ENCODE measurements at regions not wholly inside any gene's neighbourhood (a gene's known extent, or its start where the extent isn't known, plus 50 kb on each side); places are given as distances from the start of the nearest gene placed in this dataset.

- no peaks in the 10 kb centered on the region for H3K27me3 ChIP-seq
- H3K4me3 ChIP-seq, result no peak overlapping the region
- H3K36me3 ChIP-seq, result no peaks in the 10 kb centered on the region
- no peaks in the 10 kb centered on the region for H3K4me1 ChIP-seq
- H3K27ac ChIP-seq, result no peak overlapping the region
- 57 to 96% methylated on average over 1 to 2 of the region's 2 CpGs for WGBS, 2 donors (ENCODE audit: low coverage in 1 of 2)
- no peak for TF ChIP-seq POLR2A (IDR thresholded peaks at IDR 0.05)
- no peak for TF ChIP-seq CTCF (IDR thresholded peaks at IDR 0.05)
- TF ChIP-seq EP300 (IDR thresholded peaks at IDR 0.05), result no peak
- TF ChIP-seq POLR2AphosphoS5 (IDR thresholded peaks at IDR 0.05), result no peak
- no peaks in the 10 kb centered on the region for H3K9me3 ChIP-seq
- ATAC-seq, result no peak
These were observed 180.5 kb upstream of the ZNF462 start for GRCh38 chr9:106682420-106682819.

GRCh38 chr9:106683454-106683853, 179.5 kb upstream of the ZNF462 start:
- Histone ChIP-seq H3K27me3 (no peaks in the 10 kb centered on the region), H3K36me3 (no peaks in the 10 kb centered on the region), H3K27ac (no peak overlapping the region), H3K9me3 (no peaks in the 10 kb centered on the region), H3K4me1 (no peaks in the 10 kb centered on the region), H3K4me3 (no peak overlapping the region)
- no peak for ATAC-seq
- TF ChIP-seq POLR2AphosphoS5 (IDR thresholded peaks at IDR 0.05), result no peak
- no peak for TF ChIP-seq POLR2A (IDR thresholded peaks at IDR 0.05)
- no peak for TF ChIP-seq CTCF (IDR thresholded peaks at IDR 0.05)
- no peak for TF ChIP-seq EP300 (IDR thresholded peaks at IDR 0.05)

DNA sequence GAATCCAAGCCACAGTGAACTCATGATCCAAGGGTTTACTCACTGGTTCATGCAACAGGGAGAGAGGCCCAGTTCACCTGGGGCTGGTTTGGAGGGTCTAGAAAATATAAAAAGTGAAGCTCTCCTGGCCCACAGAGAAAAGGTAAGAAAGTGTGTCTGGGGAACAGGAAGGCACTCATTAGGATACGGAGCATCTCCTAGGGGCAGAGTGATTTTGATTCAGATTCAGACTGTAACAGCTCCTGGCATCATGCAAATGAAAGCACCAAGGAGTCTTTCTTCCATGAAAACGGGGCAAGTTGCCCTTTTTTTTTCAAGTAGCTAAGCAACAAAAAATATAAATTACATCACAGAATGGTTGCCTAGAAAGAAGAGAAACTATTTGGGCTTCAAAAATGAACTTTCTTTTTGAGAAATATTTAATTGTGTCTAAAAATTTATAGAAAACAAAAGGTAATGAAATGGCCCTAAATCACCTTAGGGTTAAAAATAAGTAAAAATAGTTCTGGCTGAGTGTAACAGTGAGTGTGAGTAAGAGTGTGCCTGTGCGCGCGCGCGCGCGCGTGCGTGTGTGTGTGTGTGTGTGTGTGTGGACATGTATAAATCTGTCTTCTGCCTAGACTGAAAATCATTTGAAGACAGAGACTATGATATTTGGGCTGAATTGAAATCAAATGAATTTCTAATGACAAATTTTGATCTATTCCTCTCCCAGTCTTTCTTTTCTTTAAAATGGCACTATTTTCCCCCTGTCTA, 177.8 kb upstream of the ZNF462 start:
- Histone ChIP-seq H3K27ac (no peak overlapping the region), H3K4me3 (no peak overlapping the region), H3K9me3 (no peaks in the 10 kb centered on the region), H3K36me3 (no peaks in the 10 kb centered on the region), H3K27me3 (no peaks in the 10 kb centered on the region), H3K4me1 (no peaks in the 10 kb centered on the region)
- ATAC-seq, result no peak
- TF ChIP-seq CTCF (IDR thresholded peaks at IDR 0.05), result no peak
- no peak for TF ChIP-seq EP300 (IDR thresholded peaks at IDR 0.05)
- no peak for TF ChIP-seq POLR2A (IDR thresholded peaks at IDR 0.05)
- TF ChIP-seq POLR2AphosphoS5 (IDR thresholded peaks at IDR 0.05), result no peak
- WGBS, 2 donors (ENCODE audit: low coverage in 1 of 2), result 66 to 71% methylated on average over 11 of the region's 11 CpGs

DNA sequence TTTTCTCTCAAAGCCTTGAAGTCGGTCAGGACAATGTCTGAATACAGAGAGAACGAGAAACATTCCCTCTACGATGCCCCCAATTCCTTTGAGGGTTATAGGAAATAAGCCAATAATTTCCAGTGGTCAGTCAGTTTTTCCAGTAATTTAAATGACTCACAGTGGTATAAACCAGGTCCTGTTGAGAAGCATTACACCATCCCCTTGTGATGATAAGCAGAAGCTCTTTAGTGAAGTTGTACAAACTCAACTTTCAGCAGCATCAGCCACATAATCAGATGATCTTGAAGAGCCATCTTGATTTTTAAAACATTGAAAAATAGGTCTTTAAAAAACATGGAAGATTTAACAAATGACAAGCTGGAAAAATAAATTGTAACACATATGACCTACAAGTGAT, 173.9 kb upstream of the ZNF462 start:
- 20 to 50% methylated on average over 3 of the region's 3 CpGs for WGBS, 2 donors (ENCODE audit: low coverage in 1 of 2)
- Histone ChIP-seq H3K27me3 (no peaks in the 10 kb centered on the region), H3K36me3 (no peaks in the 10 kb centered on the region), H3K4me1 (no peaks in the 10 kb centered on the region), H3K9me3 (no peaks in the 10 kb centered on the region), H3K4me3 (no peak overlapping the region), H3K27ac (no peak overlapping the region)
- TF ChIP-seq CTCF (IDR thresholded peaks at IDR 0.05) (no peak), POLR2A (IDR thresholded peaks at IDR 0.05) (no peak), EP300 (IDR thresholded peaks at IDR 0.05) (no peak), POLR2AphosphoS5 (IDR thresholded peaks at IDR 0.05) (no peak)
- ATAC-seq, result no peak

DNA sequence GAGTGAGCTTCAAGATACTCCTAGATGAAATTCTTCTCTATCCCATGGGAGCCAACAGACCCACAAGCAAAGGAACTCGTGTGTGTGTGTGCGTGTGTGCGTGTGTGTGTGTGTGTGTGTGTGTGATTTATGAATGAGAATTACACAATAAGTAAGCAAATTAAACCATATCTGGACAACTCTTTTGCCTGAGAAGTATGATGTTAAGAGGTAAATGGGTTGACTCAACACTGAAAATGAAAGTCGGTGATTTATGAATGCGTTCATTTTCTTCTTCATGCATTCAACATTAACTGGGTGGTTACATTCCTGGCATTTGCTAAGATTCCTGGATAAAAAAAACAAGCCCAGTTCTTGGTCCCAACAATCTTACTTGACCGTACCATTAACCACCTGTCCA, 171.3 kb upstream of the ZNF462 start:
- no peak for TF ChIP-seq POLR2A (IDR thresholded peaks at IDR 0.05)
- Histone ChIP-seq H3K27ac (no peak overlapping the region), H3K4me3 (no peak overlapping the region), H3K36me3 (no peaks in the 10 kb centered on the region), H3K4me1 (no peaks in the 10 kb centered on the region), H3K27me3 (no peaks in the 10 kb centered on the region), H3K9me3 (no peaks in the 10 kb centered on the region)
- no peak for ATAC-seq
- 83 to 95% methylated on average over 3 to 6 of the region's 6 CpGs for WGBS, 2 donors (ENCODE audit: low coverage in 1 of 2)
